ENCODE measurements at regions not wholly inside any gene's neighbourhood (a gene's known extent, or its start where the extent isn't known, plus 50 kb on each side); places are given as distances from the start of the nearest gene placed in this dataset.

GRCh38 chr20:63119963-63120807, 95.7 kb downstream of the YTHDF1 start:
- no peak for DNase-seq (ENCODE audit: low read depth)
- in situ Hi-C loops (cut with HindIII; ENCODE audit: low sequenced_read_pairs), result no loop called here
- H3K4me3 ChIP-seq (ENCODE audit: low read depth, low read length), result no peak overlapping the region
- TF ChIP-seq, protein P1, sequence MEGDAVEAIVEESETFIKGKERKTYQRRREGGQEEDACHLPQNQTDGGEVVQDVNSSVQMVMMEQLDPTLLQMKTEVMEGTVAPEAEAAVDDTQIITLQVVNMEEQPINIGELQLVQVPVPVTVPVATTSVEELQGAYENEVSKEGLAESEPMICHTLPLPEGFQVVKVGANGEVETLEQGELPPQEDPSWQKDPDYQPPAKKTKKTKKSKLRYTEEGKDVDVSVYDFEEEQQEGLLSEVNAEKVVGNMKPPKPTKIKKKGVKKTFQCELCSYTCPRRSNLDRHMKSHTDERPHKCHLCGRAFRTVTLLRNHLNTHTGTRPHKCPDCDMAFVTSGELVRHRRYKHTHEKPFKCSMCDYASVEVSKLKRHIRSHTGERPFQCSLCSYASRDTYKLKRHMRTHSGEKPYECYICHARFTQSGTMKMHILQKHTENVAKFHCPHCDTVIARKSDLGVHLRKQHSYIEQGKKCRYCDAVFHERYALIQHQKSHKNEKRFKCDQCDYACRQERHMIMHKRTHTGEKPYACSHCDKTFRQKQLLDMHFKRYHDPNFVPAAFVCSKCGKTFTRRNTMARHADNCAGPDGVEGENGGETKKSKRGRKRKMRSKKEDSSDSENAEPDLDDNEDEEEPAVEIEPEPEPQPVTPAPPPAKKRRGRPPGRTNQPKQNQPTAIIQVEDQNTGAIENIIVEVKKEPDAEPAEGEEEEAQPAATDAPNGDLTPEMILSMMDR (IDR thresholded peaks at IDR 0.05; ENCODE audit: low read depth, low read length, missing control alignments), result no peak

- H3K4me3 ChIP-seq (ENCODE audit: low read depth, low read length), result no peak overlapping the region
- in situ Hi-C loops (cut with HindIII; ENCODE audit: low sequenced_read_pairs), result no loop called here
- DNase-seq (ENCODE audit: low read depth), result no peak
- TF ChIP-seq, protein P1 (IDR thresholded peaks at IDR 0.05; ENCODE audit: low read depth, low read length, missing control alignments), result no peak
Observed at GRCh38 chr20:63119121-63119962, 96.6 kb downstream of the YTHDF1 start.

DNA sequence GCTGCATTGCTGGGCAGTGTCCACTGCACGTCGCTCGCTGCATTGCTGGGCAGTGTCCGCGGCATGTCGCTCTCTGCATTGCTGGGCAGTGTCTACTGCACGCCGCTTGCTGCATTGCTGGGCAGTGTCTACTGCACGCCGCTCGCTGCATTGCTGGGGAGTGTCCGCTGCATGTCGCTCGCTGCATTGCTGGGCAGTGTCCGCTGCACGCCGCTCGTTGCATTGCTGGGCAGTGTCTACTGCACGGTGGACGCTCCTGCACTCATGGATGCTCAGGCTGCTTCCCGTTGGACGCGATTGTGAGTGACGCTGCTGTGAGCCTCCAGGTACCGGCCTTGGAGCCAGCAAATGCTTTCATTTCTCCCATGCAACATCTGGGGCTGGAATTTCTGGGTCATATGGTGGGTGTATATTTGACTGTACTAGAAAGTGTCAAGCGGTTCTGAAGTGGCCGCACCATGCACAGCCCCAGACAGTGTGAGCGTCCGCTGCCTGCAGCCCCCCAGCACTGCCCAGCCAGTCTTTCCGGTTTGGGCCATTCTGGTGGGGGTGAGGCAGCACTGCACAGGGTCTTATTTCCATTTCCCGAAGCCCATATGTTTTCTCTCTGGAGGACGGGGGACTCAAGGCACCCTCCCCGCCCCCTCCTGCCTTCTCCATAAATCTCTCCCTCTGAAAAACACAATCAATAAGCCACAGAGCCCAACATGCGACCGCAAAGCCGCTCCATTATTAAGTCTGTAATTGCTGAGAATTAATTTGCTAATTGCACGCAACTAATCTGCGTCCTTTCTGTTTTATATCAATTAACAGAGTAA, 97.4 kb downstream of the YTHDF1 start:
- DNase-seq (ENCODE audit: low read depth), result no peak
- in situ Hi-C loops (cut with HindIII; ENCODE audit: low sequenced_read_pairs), result no loop called here
- TF ChIP-seq, protein P1 (IDR thresholded peaks at IDR 0.05; ENCODE audit: low read depth, low read length, missing control alignments), result no peak
- H3K4me3 ChIP-seq (ENCODE audit: low read depth, low read length), result no peak overlapping the region

- TF ChIP-seq, protein P1 (IDR thresholded peaks at IDR 0.05; ENCODE audit: low read depth, low read length, missing control alignments), result no peak
- in situ Hi-C loops (cut with HindIII; ENCODE audit: low sequenced_read_pairs), result no loop called here
- no peak overlapping the region for H3K4me3 ChIP-seq (ENCODE audit: low read depth, low read length)
- no peak for DNase-seq (ENCODE audit: low read depth)
Observed at GRCh38 chr20:63117661-63118302, 98.1 kb downstream of the YTHDF1 start.

GRCh38 chr20:63117151-63117550, 98.8 kb downstream of the YTHDF1 start:
- in situ Hi-C loops (cut with HindIII; ENCODE audit: low sequenced_read_pairs), result no loop called here

More at GRCh38 chr20:63117151-63117550, 98.8 kb downstream of the YTHDF1 start:
- no peak for DNase-seq (ENCODE audit: low read depth)
- TF ChIP-seq, protein P1 (IDR thresholded peaks at IDR 0.05; ENCODE audit: low read depth, low read length, missing control alignments), result no peak
- no peak overlapping the region for H3K4me3 ChIP-seq (ENCODE audit: low read depth, low read length)

All from astrocyte of the cerebellum (primary cell).